ENCODE measurements at regions not wholly inside any gene's neighbourhood (a gene's known extent, or its start where the extent isn't known, plus 50 kb on each side); places are given as distances from the start of the nearest gene placed in this dataset.
A peak's percentile ranks its signal among the peaks of the same experiment; 100 is the strongest.

- intact Hi-C loops (cut with DNase I), result no loop called here
- DNase-seq, result no peak
- ATAC-seq (ENCODE audit: poor library complexity), result no peak
Measured at GRCh38 chr3:127114337-127115070, 78.4 kb upstream of the PRR23E start.

GRCh38 chr3:127115691-127116351 lies 77.1 kb upstream of the PRR23E start:
- no peak for DNase-seq
- no peak for ATAC-seq (ENCODE audit: poor library complexity)
- intact Hi-C loops (cut with DNase I), result no loop called here

GRCh38 chr3:127118366-127118765 lies 74.6 kb upstream of the PRR23E start:
- DNase-seq (no peak), ATAC-seq (ENCODE audit: poor library complexity) (no peak)
- intact Hi-C loops (cut with DNase I), result no loop called here

- intact Hi-C loops (cut with DNase I), result no loop called here
- ATAC-seq (ENCODE audit: poor library complexity) (no peak), DNase-seq (no peak)
Measured at GRCh38 chr3:127119693-127120464, 73.1 kb upstream of the PRR23E start.

GRCh38 chr3:127120851-127121647 lies 71.9 kb upstream of the PRR23E start:
- DNase-seq (no peak), ATAC-seq (ENCODE audit: poor library complexity) (no peak)
- intact Hi-C loops (cut with DNase I), result no loop called here

GRCh38 chr3:127121885-127122284 lies 71.0 kb upstream of the PRR23E start:
- intact Hi-C loops (cut with DNase I), result no loop called here
- no peak for ATAC-seq (ENCODE audit: poor library complexity)
- DNase-seq, result no peak

- intact Hi-C loops (cut with DNase I), result no loop called here
- ATAC-seq (ENCODE audit: poor library complexity) (no peak), DNase-seq (no peak)
Measured at GRCh38 chr3:127123533-127123932, 69.4 kb upstream of the PRR23E start.

- no peak for ATAC-seq (ENCODE audit: poor library complexity)
- DNase-seq, result no peak
- intact Hi-C loops (cut with DNase I), result no loop called here
Measured at GRCh38 chr3:127124120-127124519, 68.8 kb upstream of the PRR23E start.

GRCh38 chr3:127131424-127132170 lies 61.3 kb upstream of the PRR23E start:
- intact Hi-C loops (cut with DNase I), result no loop called here
- DNase-seq, result no peak
- ATAC-seq (ENCODE audit: poor library complexity), result no peak

- ATAC-seq (ENCODE audit: poor library complexity) (no peak), DNase-seq (no peak)
- intact Hi-C loops (cut with DNase I), result no loop called here
Measured at GRCh38 chr3:127132876-127133275, 60.1 kb upstream of the PRR23E start.

- DNase-seq (no peak), ATAC-seq (ENCODE audit: poor library complexity) (no peak)
- intact Hi-C loops (cut with DNase I), result no loop called here
Measured at GRCh38 chr3:127133971-127134370, 59.0 kb upstream of the PRR23E start.

GRCh38 chr3:127134466-127134865 lies 58.5 kb upstream of the PRR23E start:
- ATAC-seq (ENCODE audit: poor library complexity), result no peak
- no peak for DNase-seq
- intact Hi-C loops (cut with DNase I), result no loop called here

GRCh38 chr3:127134887-127135240 lies 58.1 kb upstream of the PRR23E start:
- DNase-seq, result no peak
- ATAC-seq (ENCODE audit: poor library complexity), result no peak
- intact Hi-C loops (cut with DNase I), result no loop called here

- ATAC-seq (ENCODE audit: poor library complexity) (peak; percentile 33), DNase-seq (peak; percentile 57)
- intact Hi-C loops (cut with DNase I), result no loop called here
Measured at GRCh38 chr3:127135241-127136023, 57.5 kb upstream of the PRR23E start.

GRCh38 chr3:127136024-127136600 lies 56.8 kb upstream of the PRR23E start:
- no peak for DNase-seq
- no peak for ATAC-seq (ENCODE audit: poor library complexity)
- intact Hi-C loops (cut with DNase I), result no loop called here

GRCh38 chr3:127136706-127137105 lies 56.2 kb upstream of the PRR23E start:
- no peak for ATAC-seq (ENCODE audit: poor library complexity)
- no peak for DNase-seq
- intact Hi-C loops (cut with DNase I), result no loop called here

GRCh38 chr3:127137113-127137512 lies 55.8 kb upstream of the PRR23E start:
- DNase-seq, result peak; percentile 52
- intact Hi-C loops (cut with DNase I), result no loop called here
- peak; percentile 32 for ATAC-seq (ENCODE audit: poor library complexity)

Data from Right ventricle myocardium superior (tissue), 1 donor.